Activated naive CD8-positive, alpha-beta T cell treated with anti-CD3 and anti-CD28 coated beads, Interleukin-2, amount 10 ng/mL, durations not matched to agents 7 days and 5 days (primary cell): ENCODE measurements at regions not wholly inside any gene's neighbourhood (a gene's known extent, or its start where the extent isn't known, plus 50 kb on each side); places are given as distances from the start of the nearest gene placed in this dataset.
"Not testable (repeated sequence)": the region's sequence is repeated elsewhere in the genome, so short reads cannot be mapped to it uniquely, and the experiment has no call there.

Experiments
- ATAC-seq: fragments of 150-1000 bp; cut with Tn5 transposase; one replicate; pipeline ENCODE4 v1.10.0; 2021; ENCODE audit warnings: low read depth, moderate library complexity
- POLR2A ChIA-PET: fragments of 350-600 bp; sonication (Branson Sonifier 250); formaldehyde crosslinking; loops from one replicate; lab custom pipeline; 2021; ENCODE audit warnings: antibody characterized with exemption; lab: Charles Lee
- DNase-seq: peaks from one replicate; pipeline ENCODE4 v3.0.0; 2021
- H3K27ac Mint-ChIP-seq: one replicate; pipeline ENCODE4 v1.8.0; 2022; ENCODE audit warnings: mild to moderate bottlenecking, mixed read lengths
- H3K27me3 Mint-ChIP-seq: one replicate; pipeline ENCODE4 v1.8.0; 2022; ENCODE audit warnings: mild to moderate bottlenecking, moderate library complexity, mixed read lengths
- H3K36me3 Mint-ChIP-seq: one replicate; pipeline ENCODE4 v1.8.0; 2021; ENCODE audit warnings: mild to moderate bottlenecking, mixed read lengths
- H3K4me1 Mint-ChIP-seq: one replicate; pipeline ENCODE4 v1.8.0; 2021; ENCODE audit warnings: mixed read lengths
- H3K4me3 Mint-ChIP-seq: one replicate; pipeline ENCODE4 v1.8.0; 2022; ENCODE audit warnings: mild to moderate bottlenecking, moderate library complexity, mixed read lengths
- H3K9me3 Mint-ChIP-seq: one replicate; pipeline ENCODE4 v1.8.0; 2021; ENCODE audit warnings: mixed read lengths

DNA sequence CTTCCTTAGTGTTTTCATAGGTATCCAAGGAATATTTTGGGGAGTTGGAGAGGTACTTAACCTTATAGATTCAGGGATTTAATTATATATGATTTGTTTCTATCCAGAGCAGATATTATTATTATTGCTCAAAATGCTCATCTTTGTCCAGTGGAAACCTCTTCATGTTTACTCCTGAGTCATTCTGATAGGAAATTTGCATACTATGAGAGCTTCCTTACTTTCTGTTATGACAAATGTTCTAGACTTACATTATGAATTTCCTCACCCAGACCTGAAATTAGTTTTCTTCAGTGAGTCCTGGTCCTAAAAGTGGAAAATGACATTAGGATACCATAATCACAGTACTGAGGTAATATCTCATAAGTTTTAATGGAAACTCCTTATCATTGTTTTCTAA lies 57.5 kb upstream of the PLPPR5 start:
- no peak overlapping the region for H3K4me3 Mint-ChIP-seq
- no peaks in the 10 kb centered on the region for H3K36me3 Mint-ChIP-seq
- peaks cover 9% of the 10 kb centered on the region for H3K27me3 Mint-ChIP-seq
- no peaks in the 10 kb centered on the region for H3K9me3 Mint-ChIP-seq
- no peak overlapping the region for H3K27ac Mint-ChIP-seq
- ATAC-seq (no peak), DNase-seq (no peak)
- POLR2A ChIA-PET, result no interaction called here
- H3K4me1 Mint-ChIP-seq, result no peaks in the 10 kb centered on the region

DNA sequence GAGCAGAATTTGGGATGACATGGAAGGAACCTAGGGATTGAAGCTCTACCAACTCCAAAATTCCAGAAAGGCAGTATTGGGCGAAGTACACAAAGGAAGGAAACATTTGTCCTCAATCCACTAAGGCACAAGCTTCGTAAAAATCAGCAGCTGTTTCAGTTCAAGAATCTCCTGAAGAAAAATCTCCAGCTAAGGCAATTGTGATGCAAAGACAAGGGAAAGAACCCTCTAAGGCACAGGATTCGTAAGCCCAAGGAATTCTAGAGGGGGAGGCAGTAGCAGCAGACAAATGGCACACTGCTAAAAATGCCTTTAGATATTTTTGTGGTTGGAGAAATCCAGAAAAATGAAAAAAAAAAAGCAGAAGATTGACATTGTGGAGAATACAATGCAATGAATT lies 64.5 kb upstream of the PLPPR5 start:
- POLR2A ChIA-PET, result no interaction called here
- Mint-ChIP-seq H3K27ac (no peak overlapping the region), H3K36me3 (no peaks in the 10 kb centered on the region), H3K4me3 (no peak overlapping the region), H3K4me1 (peaks cover 2% of the 10 kb centered on the region), H3K27me3 (no peaks in the 10 kb centered on the region), H3K9me3 (no peaks in the 10 kb centered on the region)
- no peak for ATAC-seq
- DNase-seq, result no peak

DNA sequence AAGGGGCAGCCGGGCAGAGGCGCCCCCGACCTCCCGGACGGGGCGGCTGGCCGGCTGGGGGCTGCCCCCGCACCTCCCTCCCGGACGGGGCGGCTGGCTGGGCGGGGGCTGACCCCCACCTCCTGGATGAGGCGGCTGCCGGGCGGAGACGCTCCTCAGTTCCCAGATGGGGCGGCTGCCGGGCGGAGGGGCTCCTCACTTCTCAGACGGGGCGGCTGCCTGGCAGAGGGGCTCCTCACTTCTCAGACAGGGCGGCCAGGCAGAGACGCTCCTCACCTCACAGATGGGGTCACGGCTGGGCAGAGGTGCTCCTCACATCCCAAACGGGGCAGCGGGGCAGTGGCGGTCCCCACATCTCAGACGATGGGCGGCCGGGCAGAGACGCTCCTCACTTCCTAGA lies 73.9 kb upstream of the PLPPR5 start:
- ATAC-seq, H3K27ac Mint-ChIP-seq, H3K4me3 Mint-ChIP-seq, H3K36me3 Mint-ChIP-seq, DNase-seq, H3K27me3 Mint-ChIP-seq, H3K4me1 Mint-ChIP-seq, POLR2A ChIA-PET, H3K9me3 Mint-ChIP-seq: not testable (repeated sequence)

DNA sequence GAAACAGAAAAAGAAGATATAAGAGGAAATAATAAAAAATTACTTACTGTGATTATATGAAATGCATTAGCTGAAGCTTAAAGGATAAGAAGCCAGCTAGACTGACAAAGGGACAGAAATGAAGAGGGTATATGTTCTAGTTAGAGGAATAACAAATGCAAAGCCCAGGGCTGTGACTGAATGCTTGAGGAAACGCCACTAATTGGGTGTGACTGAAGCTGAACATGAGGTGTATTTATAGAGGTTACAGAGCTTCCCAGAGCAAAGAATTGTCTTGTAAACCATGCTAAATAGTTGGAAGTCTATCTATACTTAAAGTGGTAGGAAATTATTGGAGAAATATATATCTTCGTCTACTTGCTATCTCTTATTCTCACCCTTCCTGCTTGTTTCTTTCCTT lies 77.7 kb upstream of the PLPPR5 start:
- Mint-ChIP-seq H3K27me3 (no peaks in the 10 kb centered on the region), H3K9me3 (no peaks in the 10 kb centered on the region), H3K36me3 (no peaks in the 10 kb centered on the region), H3K4me1 (no peaks in the 10 kb centered on the region), H3K27ac (no peak overlapping the region), H3K4me3 (no peak overlapping the region)
- ATAC-seq (no peak), DNase-seq (no peak)
- POLR2A ChIA-PET, result no interaction called here

DNA sequence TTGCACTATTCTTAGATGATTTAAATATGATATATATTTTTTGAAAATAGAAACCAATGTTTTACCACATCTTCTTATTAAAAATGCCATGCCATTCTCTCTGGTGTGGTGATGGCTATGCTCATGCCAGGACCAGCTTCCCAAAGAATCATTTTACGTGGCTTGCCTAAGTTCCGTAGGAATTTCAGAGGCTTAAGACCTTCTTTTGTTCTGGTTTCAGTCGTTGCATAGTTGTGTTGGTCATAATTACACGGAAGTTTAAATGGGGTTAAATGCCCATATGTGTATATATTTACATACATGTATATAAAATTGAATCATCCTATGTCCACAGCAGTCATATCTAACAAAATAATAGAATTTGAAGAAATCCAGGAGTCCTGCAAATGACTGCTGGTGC lies 78.7 kb upstream of the PLPPR5 start:
- no peak overlapping the region for H3K27ac Mint-ChIP-seq
- POLR2A ChIA-PET, result no interaction called here
- ATAC-seq (no peak), DNase-seq (no peak)
- H3K36me3 Mint-ChIP-seq, result no peaks in the 10 kb centered on the region
- H3K9me3 Mint-ChIP-seq, result peaks cover 2% of the 10 kb centered on the region
- no peak overlapping the region for H3K4me3 Mint-ChIP-seq
- no peaks in the 10 kb centered on the region for H3K4me1 Mint-ChIP-seq
- no peaks in the 10 kb centered on the region for H3K27me3 Mint-ChIP-seq

DNA sequence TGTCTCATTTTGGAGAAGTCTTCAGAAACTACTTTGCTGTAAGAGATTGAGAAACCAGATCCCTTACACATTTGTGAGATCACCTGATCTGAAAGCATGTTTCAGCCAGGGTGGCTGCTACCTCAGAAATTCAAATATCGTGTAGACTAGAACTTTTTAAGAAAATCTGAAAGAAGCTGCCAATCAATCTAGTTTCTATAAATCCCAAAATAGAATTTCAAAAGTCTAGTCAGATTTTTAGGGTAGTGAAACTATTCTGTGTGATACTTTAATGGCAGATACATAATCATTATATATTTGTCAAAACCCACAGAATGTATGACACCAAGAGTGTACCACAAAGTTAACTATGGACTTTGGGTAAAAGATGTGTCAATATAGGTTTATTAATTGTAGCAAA lies 79.9 kb upstream of the PLPPR5 start:
- no peaks in the 10 kb centered on the region for H3K36me3 Mint-ChIP-seq
- peaks cover 4% of the 10 kb centered on the region for H3K9me3 Mint-ChIP-seq
- DNase-seq, result no peak
- POLR2A ChIA-PET, result no interaction called here
- H3K27ac Mint-ChIP-seq, result no peak overlapping the region
- no peaks in the 10 kb centered on the region for H3K27me3 Mint-ChIP-seq
- no peak overlapping the region for H3K4me3 Mint-ChIP-seq
- no peaks in the 10 kb centered on the region for H3K4me1 Mint-ChIP-seq
- no peak for ATAC-seq

DNA sequence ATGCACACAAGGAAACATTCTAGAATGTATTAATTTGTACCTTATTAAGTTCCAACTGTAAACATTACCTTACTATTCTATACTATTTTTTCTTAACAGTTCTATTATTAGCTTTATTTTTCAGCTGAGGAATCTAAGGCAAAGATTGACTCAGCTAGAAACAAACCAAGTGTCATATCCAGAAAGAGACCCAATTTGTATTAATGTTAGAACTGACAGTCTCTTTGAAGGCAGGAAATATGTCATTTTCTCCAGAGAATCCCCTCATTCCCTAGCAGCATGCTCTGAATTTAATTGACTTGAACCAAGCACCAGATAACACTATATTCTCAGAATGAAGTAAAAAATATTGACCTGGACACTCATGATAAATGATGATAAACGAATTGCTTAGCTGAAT lies 81.4 kb upstream of the PLPPR5 start:
- Mint-ChIP-seq H3K9me3 (peaks cover 7% of the 10 kb centered on the region), H3K4me1 (no peaks in the 10 kb centered on the region), H3K36me3 (no peaks in the 10 kb centered on the region), H3K4me3 (no peak overlapping the region), H3K27ac (no peak overlapping the region), H3K27me3 (no peaks in the 10 kb centered on the region)
- POLR2A ChIA-PET, result no interaction called here
- ATAC-seq, result no peak
- no peak for DNase-seq

DNA sequence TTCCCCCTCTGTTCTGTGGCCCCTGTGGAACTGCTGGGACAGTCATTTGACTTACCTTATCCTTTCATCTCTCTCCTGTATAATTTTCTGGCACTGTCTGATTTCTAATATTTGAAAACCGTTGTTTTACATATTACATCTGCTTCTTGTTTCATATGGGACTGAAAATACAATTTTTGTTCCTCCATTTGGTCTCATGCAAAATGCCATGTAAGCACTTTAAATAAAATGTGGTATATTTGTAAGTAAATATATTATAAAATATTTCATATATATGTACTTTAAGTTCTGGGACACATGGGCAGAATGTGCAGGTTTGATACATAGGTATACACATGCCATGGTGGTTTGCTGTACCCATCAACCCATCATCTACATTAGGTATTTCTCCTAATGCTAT lies 93.9 kb upstream of the PLPPR5 start:
- no peak for DNase-seq
- no peak overlapping the region for H3K27ac Mint-ChIP-seq
- peaks cover 6% of the 10 kb centered on the region for H3K9me3 Mint-ChIP-seq
- H3K27me3 Mint-ChIP-seq, result no peaks in the 10 kb centered on the region
- no peaks in the 10 kb centered on the region for H3K4me1 Mint-ChIP-seq
- no peak overlapping the region for H3K4me3 Mint-ChIP-seq
- H3K36me3 Mint-ChIP-seq, result no peaks in the 10 kb centered on the region
- POLR2A ChIA-PET, result no interaction called here
- no peak for ATAC-seq

DNA sequence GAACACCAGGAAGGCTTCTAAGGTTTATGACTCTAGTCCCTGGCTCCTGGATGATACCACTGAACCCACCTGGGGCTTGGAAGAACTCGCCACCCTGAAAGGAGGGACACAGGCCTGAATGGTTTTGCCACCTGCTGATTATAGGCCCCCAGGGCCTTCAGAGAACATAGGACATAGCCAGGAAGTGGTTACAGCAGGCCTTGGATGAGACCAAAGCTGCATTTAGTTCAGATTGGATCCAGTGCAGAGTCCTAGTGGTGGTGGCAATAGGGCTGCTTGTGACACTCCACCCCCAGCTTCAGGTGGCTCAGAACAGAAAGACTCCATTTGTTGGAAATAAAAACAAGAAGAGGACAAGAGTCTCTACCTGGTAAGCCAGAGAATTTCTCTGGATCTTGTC lies 101.6 kb upstream of the PLPPR5 start:
- Mint-ChIP-seq H3K4me3 (no peak overlapping the region), H3K9me3 (peaks cover 1% of the 10 kb centered on the region), H3K27ac (no peak overlapping the region), H3K4me1 (peaks cover 3% of the 10 kb centered on the region), H3K27me3 (no peaks in the 10 kb centered on the region), H3K36me3 (no peaks in the 10 kb centered on the region)
- ATAC-seq, result no peak
- DNase-seq, result no peak
- POLR2A ChIA-PET, result no interaction called here

DNA sequence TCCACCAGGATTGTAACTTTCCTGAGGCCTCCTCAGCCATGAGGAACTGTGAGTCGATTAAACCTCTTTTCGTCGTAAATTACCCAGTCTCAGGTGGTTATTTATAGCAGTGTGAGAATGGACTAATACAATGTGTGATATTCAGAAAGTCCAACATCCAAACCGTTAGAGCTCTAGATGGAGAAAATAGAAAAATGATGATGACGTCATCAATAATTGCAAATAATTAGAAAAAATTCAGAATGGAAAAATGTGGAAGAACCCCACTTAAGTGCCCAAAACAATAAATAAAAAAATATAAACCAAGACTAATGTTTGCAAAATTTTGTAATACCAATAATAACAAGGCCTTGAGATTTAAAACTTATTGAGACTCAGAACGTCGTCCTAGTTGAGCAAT lies 103.0 kb upstream of the PLPPR5 start:
- no peak overlapping the region for H3K4me3 Mint-ChIP-seq
- no peaks in the 10 kb centered on the region for H3K9me3 Mint-ChIP-seq
- H3K36me3 Mint-ChIP-seq, result no peaks in the 10 kb centered on the region
- peaks cover 3% of the 10 kb centered on the region for H3K4me1 Mint-ChIP-seq
- POLR2A ChIA-PET, result no interaction called here
- H3K27me3 Mint-ChIP-seq, result no peaks in the 10 kb centered on the region
- DNase-seq, result no peak
- no peak overlapping the region for H3K27ac Mint-ChIP-seq
- ATAC-seq, result no peak

DNA sequence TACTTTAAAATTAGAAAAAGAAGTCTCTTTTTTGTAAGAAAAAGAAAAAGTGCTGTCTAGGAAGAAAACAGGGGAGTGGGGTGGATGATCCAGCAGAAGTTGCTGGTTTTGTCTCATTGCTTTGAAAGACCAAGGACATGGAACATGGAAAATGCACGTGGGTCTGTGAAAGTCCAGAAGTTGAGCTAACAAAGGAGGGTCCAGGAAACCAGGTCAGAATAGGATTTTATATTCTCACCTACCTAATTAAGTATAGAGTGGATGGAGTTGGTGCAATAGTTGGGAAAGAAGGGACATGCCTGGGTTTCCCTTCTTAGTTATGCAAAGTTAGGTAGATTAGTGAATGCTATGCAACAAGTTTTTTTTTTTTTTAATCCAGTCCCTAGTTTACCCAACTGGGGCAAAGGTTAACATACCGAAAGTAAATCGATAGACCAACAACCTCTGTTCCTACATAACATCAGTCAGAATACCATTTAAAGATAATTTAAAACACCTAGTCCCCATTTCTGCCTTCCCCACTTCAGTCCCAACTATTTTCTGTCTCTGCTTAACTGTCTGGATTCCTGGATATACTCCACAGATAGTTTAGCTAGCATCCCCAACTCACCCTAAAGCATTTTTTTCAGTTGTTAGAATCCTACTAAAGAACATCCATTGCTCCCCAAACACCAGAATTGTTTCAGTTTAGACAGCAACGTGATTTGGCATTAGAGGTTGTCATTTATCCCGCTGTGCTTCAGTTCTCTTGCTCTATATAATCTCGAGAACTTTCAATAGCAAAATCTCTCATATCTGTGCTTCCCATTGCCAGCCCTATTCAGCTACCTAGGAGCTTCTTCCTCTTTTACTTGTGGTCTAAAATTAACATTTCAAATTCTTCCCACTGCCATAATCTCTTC lies 105.7 kb upstream of the PLPPR5 start:
- no peak overlapping the region for H3K27ac Mint-ChIP-seq
- no peak for ATAC-seq
- no peak for DNase-seq
- H3K36me3 Mint-ChIP-seq, result no peaks in the 10 kb centered on the region
- H3K4me3 Mint-ChIP-seq, result no peak overlapping the region
- H3K4me1 Mint-ChIP-seq, result peaks cover 3% of the 10 kb centered on the region
- H3K27me3 Mint-ChIP-seq, result no peaks in the 10 kb centered on the region
- POLR2A ChIA-PET, result no interaction called here
- H3K9me3 Mint-ChIP-seq, result no peaks in the 10 kb centered on the region

DNA sequence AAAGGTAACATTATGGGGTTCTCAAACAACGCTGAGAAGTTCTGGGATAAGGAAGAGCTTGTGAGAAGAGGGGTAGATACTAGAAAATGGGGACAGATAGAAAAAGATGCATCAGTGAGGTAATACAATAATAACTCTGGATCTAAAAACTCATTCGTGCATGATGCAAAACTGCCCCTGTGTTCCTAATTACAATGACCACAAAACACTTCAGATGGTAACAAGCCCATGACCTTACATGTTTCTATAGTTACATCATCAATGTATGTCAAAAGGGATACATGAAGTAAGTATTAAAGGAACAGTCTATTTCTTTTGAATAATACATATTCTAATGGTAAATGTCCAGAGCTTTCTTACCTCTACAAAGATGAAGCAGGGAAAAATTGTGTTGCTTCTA lies 110.6 kb upstream of the PLPPR5 start:
- H3K27me3 Mint-ChIP-seq, result no peaks in the 10 kb centered on the region
- no peaks in the 10 kb centered on the region for H3K9me3 Mint-ChIP-seq
- H3K36me3 Mint-ChIP-seq, result no peaks in the 10 kb centered on the region
- H3K4me3 Mint-ChIP-seq, result no peak overlapping the region
- no peaks in the 10 kb centered on the region for H3K4me1 Mint-ChIP-seq
- POLR2A ChIA-PET, result no interaction called here
- DNase-seq (no peak), ATAC-seq (no peak)
- no peak overlapping the region for H3K27ac Mint-ChIP-seq

DNA sequence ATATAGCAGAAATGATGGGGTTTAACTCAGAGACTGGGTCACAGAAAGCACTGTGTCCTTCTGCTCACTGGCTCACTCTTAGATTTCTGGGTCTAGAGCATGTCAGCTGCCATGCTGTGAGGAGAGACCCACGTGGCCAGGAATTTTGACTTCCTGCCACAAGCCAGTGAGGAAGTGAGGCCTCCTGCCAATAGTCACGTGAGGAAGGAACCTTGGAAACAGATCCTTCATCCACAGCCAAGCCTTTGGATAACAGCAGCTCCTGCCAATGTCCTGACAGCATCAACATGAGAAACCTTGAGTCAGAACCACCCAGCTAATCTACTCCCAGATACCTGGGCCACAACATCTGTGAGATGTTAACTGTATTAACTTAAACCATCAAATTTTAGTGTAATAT lies 114.5 kb upstream of the PLPPR5 start:
- Mint-ChIP-seq H3K27ac (no peak overlapping the region), H3K27me3 (no peaks in the 10 kb centered on the region), H3K9me3 (no peaks in the 10 kb centered on the region), H3K4me1 (no peaks in the 10 kb centered on the region), H3K36me3 (no peaks in the 10 kb centered on the region), H3K4me3 (no peak overlapping the region)
- POLR2A ChIA-PET, result no interaction called here
- ATAC-seq (no peak), DNase-seq (no peak)

DNA sequence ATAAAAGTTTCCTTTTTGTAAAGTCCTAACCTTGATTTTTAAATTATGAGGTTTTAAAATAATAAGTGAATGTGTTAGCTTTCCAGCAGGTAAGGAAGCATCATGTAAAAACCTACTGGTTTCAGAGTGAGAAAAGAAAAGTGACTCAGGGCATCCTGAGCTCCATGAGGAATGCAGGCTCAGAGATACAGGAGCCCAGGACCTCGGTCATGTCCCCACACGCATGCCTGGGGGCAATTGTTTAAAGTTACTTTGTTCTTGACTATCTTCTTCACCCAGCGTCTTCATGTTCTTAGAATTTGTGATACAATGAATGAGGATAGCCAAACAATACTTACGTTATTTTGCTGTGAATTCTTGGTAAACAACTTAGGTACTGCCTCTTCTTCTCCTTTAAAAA lies 117.4 kb upstream of the PLPPR5 start:
- POLR2A ChIA-PET, result no interaction called here
- no peak overlapping the region for H3K27ac Mint-ChIP-seq
- H3K27me3 Mint-ChIP-seq, result no peaks in the 10 kb centered on the region
- H3K4me3 Mint-ChIP-seq, result no peak overlapping the region
- DNase-seq (no peak), ATAC-seq (no peak)
- H3K4me1 Mint-ChIP-seq, result no peaks in the 10 kb centered on the region
- H3K36me3 Mint-ChIP-seq, result no peaks in the 10 kb centered on the region
- H3K9me3 Mint-ChIP-seq, result no peaks in the 10 kb centered on the region
